ENCODE measurements at regions not wholly inside any gene's neighbourhood (a gene's known extent, or its start where the extent isn't known, plus 50 kb on each side); places are given as distances from the start of the nearest gene placed in this dataset.

GRCh38 chr2:163475815-163476214, 260.0 kb downstream of the FIGN start:
- TF ChIP-seq, protein P1, sequence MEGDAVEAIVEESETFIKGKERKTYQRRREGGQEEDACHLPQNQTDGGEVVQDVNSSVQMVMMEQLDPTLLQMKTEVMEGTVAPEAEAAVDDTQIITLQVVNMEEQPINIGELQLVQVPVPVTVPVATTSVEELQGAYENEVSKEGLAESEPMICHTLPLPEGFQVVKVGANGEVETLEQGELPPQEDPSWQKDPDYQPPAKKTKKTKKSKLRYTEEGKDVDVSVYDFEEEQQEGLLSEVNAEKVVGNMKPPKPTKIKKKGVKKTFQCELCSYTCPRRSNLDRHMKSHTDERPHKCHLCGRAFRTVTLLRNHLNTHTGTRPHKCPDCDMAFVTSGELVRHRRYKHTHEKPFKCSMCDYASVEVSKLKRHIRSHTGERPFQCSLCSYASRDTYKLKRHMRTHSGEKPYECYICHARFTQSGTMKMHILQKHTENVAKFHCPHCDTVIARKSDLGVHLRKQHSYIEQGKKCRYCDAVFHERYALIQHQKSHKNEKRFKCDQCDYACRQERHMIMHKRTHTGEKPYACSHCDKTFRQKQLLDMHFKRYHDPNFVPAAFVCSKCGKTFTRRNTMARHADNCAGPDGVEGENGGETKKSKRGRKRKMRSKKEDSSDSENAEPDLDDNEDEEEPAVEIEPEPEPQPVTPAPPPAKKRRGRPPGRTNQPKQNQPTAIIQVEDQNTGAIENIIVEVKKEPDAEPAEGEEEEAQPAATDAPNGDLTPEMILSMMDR (conservative IDR thresholded peaks at IDR 0.05): no peak
- no peak overlapping the region for H3K4me3 Mint-ChIP-seq
- 76% methylated on average over 3 of the region's 3 CpGs; no CpG with 5 or more reads in 1 of the 2 experiments for whole genome bisulfite sequencing, 2 experiments (ENCODE audit: insufficient coverage in 1 of 2, insufficient read length in 1 of 2)
- H3K9me3 Mint-ChIP-seq: peaks cover 2% of the 10 kb centered on the region
- H3K36me3 Mint-ChIP-seq (ENCODE audit: low read depth): no peaks in the 10 kb centered on the region
- H3K4me1 Mint-ChIP-seq: peaks cover 15% of the 10 kb centered on the region
- H3K27ac Mint-ChIP-seq: no peak overlapping the region
- no peak for DNase-seq
- peak overlapping the region; percentile 9 for H3K4me3 ChIP-seq (ENCODE audit: low read length)
- peaks cover 7% of the 10 kb centered on the region for H3K9me3 ChIP-seq (ENCODE audit: control insufficient read depth, low read length)
- no peaks in the 10 kb centered on the region for H3K27me3 Mint-ChIP-seq (ENCODE audit: insufficient read depth)
- no peak overlapping the region for H3K27ac ChIP-seq (ENCODE audit: low read depth, low read length)
- H3K4me1 ChIP-seq (ENCODE audit: control insufficient read depth, insufficient read depth, low read length): peaks cover 4% of the 10 kb centered on the region
- H3K9ac ChIP-seq (ENCODE audit: extremely low read depth, low read length, poor library complexity, severe bottlenecking): no peak overlapping the region
- H3K27me3 ChIP-seq (ENCODE audit: control insufficient read depth, insufficient read depth, low read length, poor library complexity, severe bottlenecking): no peaks in the 10 kb centered on the region
- H3K36me3 ChIP-seq (ENCODE audit: control insufficient read depth, insufficient read depth, low read length): no peaks in the 10 kb centered on the region

DNA sequence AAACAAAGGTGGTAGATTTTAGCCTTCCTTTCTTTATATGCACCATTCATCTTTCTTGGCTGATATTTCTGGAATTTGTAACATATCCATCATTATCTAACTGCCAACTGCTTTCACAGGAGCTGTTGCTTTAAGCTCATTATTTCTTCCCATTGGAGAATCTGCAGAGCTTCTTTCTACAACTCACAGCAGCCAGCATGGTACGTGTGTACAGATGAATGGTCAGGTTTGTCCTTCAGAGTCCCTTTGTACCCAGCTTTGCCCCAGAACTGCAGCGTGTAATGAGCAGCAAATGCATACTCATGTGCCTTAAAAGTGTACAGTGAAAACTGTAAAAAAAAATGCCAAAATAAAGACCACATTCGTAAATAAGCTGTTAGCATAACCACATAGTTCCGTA, 260.9 kb downstream of the FIGN start:
- Mint-ChIP-seq H3K36me3 (ENCODE audit: low read depth) (no peaks in the 10 kb centered on the region), H3K9me3 (peaks cover 2% of the 10 kb centered on the region), H3K27ac (no peak overlapping the region), H3K27me3 (ENCODE audit: insufficient read depth) (no peaks in the 10 kb centered on the region), H3K4me1 (peaks cover 16% of the 10 kb centered on the region), H3K4me3 (no peak overlapping the region)
- TF ChIP-seq, protein P1 (conservative IDR thresholded peaks at IDR 0.05): no peak
- H3K27me3 ChIP-seq (ENCODE audit: control insufficient read depth, insufficient read depth, low read length, poor library complexity, severe bottlenecking): no peaks in the 10 kb centered on the region
- peaks cover 7% of the 10 kb centered on the region for H3K9me3 ChIP-seq (ENCODE audit: control insufficient read depth, low read length)
- no peak overlapping the region for H3K9ac ChIP-seq (ENCODE audit: extremely low read depth, low read length, poor library complexity, severe bottlenecking)
- WGBS, 2 experiments (ENCODE audit: insufficient coverage in 1 of 2, insufficient read length in 1 of 2): 87 to 88% methylated on average over 3 to 4 of the region's 4 CpGs
- no peak overlapping the region for H3K27ac ChIP-seq (ENCODE audit: low read depth, low read length)
- DNase-seq: no peak
- H3K4me1 ChIP-seq (ENCODE audit: control insufficient read depth, insufficient read depth, low read length): peaks cover 4% of the 10 kb centered on the region
- H3K4me3 ChIP-seq (ENCODE audit: low read length): peak overlapping the region; percentile 9
- H3K36me3 ChIP-seq (ENCODE audit: control insufficient read depth, insufficient read depth, low read length): no peaks in the 10 kb centered on the region

DNA sequence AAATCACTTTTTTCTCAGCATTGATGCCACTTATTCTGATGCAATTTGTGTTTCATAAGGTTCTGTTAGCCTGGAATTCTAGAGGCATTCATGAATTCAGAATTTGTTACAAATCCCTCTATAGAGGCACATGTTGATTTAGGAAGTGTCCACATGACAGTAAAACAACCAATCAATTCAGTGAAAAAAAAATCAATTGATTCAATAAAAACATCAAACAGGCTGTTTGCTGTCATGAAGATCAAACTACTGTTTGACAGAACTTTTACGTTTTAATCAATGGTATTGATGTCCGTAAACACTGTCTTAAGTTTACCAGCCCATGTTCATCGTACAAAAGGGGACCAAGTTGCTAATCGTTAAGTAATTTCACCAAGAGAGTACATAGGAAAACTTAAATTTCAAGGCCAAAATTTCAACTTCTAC, 261.5 kb downstream of the FIGN start:
- no peak overlapping the region for H3K9ac ChIP-seq (ENCODE audit: extremely low read depth, low read length, poor library complexity, severe bottlenecking)
- no peaks in the 10 kb centered on the region for H3K36me3 Mint-ChIP-seq (ENCODE audit: low read depth)
- peaks cover 7% of the 10 kb centered on the region for H3K9me3 ChIP-seq (ENCODE audit: control insufficient read depth, low read length)
- no peak overlapping the region for H3K4me3 Mint-ChIP-seq
- H3K4me3 ChIP-seq (ENCODE audit: low read length): no peak overlapping the region
- 97 to 98% methylated on average over 3 to 4 of the region's 4 CpGs for WGBS, 2 experiments (ENCODE audit: insufficient coverage in 1 of 2, insufficient read length in 1 of 2)
- H3K9me3 Mint-ChIP-seq: peaks cover 2% of the 10 kb centered on the region
- no peak overlapping the region for H3K27ac ChIP-seq (ENCODE audit: low read depth, low read length)
- H3K27ac Mint-ChIP-seq: no peak overlapping the region
- H3K27me3 ChIP-seq (ENCODE audit: control insufficient read depth, insufficient read depth, low read length, poor library complexity, severe bottlenecking): no peaks in the 10 kb centered on the region
- peaks cover 22% of the 10 kb centered on the region for H3K4me1 Mint-ChIP-seq
- TF ChIP-seq, protein P1 (conservative IDR thresholded peaks at IDR 0.05): no peak
- DNase-seq: no peak
- H3K4me1 ChIP-seq (ENCODE audit: control insufficient read depth, insufficient read depth, low read length): peaks cover 9% of the 10 kb centered on the region
- H3K36me3 ChIP-seq (ENCODE audit: control insufficient read depth, insufficient read depth, low read length): no peaks in the 10 kb centered on the region
- no peaks in the 10 kb centered on the region for H3K27me3 Mint-ChIP-seq (ENCODE audit: insufficient read depth)

Data from endodermal cell (in vitro differentiated cells).